ENCODE measurements at regions not wholly inside any gene's neighbourhood (a gene's known extent, or its start where the extent isn't known, plus 50 kb on each side); places are given as distances from the start of the nearest gene placed in this dataset.

DNA sequence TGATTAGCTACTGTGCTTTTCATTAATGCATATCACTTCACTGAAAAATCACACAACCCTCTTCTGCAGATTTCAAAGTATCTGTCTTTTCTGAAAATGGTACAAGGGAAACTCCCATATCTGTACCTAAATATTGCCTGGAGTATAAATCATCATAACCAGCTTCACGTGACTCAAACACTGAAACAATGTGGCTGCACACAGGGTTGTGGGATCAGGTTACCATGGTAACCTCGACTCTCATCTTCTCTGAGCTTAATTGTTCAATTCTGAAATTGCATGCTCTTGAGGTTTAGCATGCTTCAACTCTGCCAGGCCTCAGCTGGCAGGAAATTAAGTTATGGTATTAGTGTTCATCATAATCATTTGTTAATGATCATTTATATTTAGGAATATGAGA, 77.5 kb upstream of the CPSF6 start:
- ChIA-PET CTCF (no interaction called here), POLR2A (no interaction called here)
- ATAC-seq (no peak), DNase-seq (ENCODE audit: low spot score) (no peak)
- no peaks in the 10 kb centered on the region for H3K36me3 Mint-ChIP-seq
- TF ChIP-seq FOXK1 (CRISPR knock-in tag; IDR thresholded peaks at IDR 0.05) (no peak), NFATC4 (CRISPR knock-in tag; IDR thresholded peaks at IDR 0.05) (no peak), GTF2I (CRISPR knock-in tag; conservative IDR thresholded peaks at IDR 0.05) (no peak), RELA (CRISPR knock-in tag; IDR thresholded peaks at IDR 0.05; ENCODE audit: borderline replicate concordance) (no peak), CREM (CRISPR knock-in tag; IDR thresholded peaks at IDR 0.05) (no peak), ZBTB21 (CRISPR knock-in tag; IDR thresholded peaks at IDR 0.05; ENCODE audit: borderline replicate concordance) (no peak), NR3C1 (CRISPR knock-in tag; conservative IDR thresholded peaks at IDR 0.05; ENCODE audit: low read depth) (no peak), CBFB (CRISPR knock-in tag; IDR thresholded peaks at IDR 0.05; ENCODE audit: low read depth) (no peak), NR2C2 (CRISPR knock-in tag; IDR thresholded peaks at IDR 0.05) (no peak), KAT7 (CRISPR knock-in tag; IDR thresholded peaks at IDR 0.05; ENCODE audit: borderline replicate concordance) (no peak)
- TF ChIP-seq, protein P1, sequence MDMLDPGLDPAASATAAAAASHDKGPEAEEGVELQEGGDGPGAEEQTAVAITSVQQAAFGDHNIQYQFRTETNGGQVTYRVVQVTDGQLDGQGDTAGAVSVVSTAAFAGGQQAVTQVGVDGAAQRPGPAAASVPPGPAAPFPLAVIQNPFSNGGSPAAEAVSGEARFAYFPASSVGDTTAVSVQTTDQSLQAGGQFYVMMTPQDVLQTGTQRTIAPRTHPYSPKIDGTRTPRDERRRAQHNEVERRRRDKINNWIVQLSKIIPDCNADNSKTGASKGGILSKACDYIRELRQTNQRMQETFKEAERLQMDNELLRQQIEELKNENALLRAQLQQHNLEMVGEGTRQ (CRISPR knock-in tag; IDR thresholded peaks at IDR 0.05) = no peak
- TF ChIP-seq, protein P2, sequence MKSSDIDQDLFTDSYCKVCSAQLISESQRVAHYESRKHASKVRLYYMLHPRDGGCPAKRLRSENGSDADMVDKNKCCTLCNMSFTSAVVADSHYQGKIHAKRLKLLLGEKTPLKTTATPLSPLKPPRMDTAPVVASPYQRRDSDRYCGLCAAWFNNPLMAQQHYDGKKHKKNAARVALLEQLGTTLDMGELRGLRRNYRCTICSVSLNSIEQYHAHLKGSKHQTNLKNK (CRISPR knock-in tag; IDR thresholded peaks at IDR 0.05) = no peak
- TF ChIP-seq, protein P3, sequence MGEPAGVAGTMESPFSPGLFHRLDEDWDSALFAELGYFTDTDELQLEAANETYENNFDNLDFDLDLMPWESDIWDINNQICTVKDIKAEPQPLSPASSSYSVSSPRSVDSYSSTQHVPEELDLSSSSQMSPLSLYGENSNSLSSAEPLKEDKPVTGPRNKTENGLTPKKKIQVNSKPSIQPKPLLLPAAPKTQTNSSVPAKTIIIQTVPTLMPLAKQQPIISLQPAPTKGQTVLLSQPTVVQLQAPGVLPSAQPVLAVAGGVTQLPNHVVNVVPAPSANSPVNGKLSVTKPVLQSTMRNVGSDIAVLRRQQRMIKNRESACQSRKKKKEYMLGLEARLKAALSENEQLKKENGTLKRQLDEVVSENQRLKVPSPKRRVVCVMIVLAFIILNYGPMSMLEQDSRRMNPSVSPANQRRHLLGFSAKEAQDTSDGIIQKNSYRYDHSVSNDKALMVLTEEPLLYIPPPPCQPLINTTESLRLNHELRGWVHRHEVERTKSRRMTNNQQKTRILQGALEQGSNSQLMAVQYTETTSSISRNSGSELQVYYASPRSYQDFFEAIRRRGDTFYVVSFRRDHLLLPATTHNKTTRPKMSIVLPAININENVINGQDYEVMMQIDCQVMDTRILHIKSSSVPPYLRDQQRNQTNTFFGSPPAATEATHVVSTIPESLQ (CRISPR knock-in tag; IDR thresholded peaks at IDR 0.05) = no peak
- TF ChIP-seq, protein P4, sequence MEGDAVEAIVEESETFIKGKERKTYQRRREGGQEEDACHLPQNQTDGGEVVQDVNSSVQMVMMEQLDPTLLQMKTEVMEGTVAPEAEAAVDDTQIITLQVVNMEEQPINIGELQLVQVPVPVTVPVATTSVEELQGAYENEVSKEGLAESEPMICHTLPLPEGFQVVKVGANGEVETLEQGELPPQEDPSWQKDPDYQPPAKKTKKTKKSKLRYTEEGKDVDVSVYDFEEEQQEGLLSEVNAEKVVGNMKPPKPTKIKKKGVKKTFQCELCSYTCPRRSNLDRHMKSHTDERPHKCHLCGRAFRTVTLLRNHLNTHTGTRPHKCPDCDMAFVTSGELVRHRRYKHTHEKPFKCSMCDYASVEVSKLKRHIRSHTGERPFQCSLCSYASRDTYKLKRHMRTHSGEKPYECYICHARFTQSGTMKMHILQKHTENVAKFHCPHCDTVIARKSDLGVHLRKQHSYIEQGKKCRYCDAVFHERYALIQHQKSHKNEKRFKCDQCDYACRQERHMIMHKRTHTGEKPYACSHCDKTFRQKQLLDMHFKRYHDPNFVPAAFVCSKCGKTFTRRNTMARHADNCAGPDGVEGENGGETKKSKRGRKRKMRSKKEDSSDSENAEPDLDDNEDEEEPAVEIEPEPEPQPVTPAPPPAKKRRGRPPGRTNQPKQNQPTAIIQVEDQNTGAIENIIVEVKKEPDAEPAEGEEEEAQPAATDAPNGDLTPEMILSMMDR (IDR thresholded peaks at IDR 0.05) = no peak
- no peak overlapping the region for H3K27ac Mint-ChIP-seq
- H3K4me1 Mint-ChIP-seq = peaks cover 11% of the 10 kb centered on the region
- H3K9me3 Mint-ChIP-seq = no peaks in the 10 kb centered on the region
- H3K27me3 Mint-ChIP-seq (ENCODE audit: low read depth) = no peaks in the 10 kb centered on the region
- no peak overlapping the region for H3K4me3 Mint-ChIP-seq

DNA sequence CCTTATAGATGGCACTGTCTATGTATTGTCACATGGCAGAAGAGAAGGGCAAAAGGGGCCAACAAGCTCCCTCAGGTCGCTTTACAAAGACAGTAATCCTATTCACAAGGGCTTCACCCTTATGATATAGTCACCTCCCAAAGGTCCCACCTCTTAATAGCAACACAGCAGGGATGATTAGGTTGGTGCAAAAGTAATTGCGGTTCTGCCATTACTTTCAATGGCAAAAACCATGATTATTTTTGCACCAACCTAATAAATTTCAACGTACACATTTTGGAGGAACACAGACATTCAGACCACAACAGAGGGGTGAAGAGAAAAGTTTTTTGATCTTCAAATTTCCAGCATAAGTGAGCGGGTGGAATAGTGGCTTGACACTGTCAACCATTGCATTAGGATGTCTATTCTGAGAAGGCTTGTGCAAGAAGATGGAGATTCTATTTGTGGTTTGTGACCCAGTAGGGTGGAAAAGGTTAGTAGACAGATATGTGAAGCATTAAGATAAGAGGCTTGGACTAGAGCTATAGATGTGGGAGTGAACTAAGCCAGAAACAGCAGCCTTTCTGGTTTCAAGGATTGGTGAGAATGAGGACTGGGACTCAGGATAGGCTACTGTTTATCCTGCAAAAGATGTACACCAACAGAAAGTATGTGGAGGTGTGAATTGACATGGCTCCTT, 75.5 kb upstream of the CPSF6 start:
- POLR2A ChIA-PET = interaction anchor here (0.6 kb wide), 1 partner anchor 22 kb away, joined by 3 read pairs; no protein-coding TSS in a partner anchor

More for the DNA sequence above, 75.5 kb upstream of the CPSF6 start:
- H3K4me1 Mint-ChIP-seq = peaks cover 27% of the 10 kb centered on the region
- ATAC-seq (no peak), DNase-seq (ENCODE audit: low spot score) (no peak)
- no peak overlapping the region for H3K4me3 Mint-ChIP-seq
- H3K27me3 Mint-ChIP-seq (ENCODE audit: low read depth) = no peaks in the 10 kb centered on the region
- no peaks in the 10 kb centered on the region for H3K9me3 Mint-ChIP-seq
- no peak overlapping the region for H3K27ac Mint-ChIP-seq
- H3K36me3 Mint-ChIP-seq = no peaks in the 10 kb centered on the region
- TF ChIP-seq, protein P5, sequence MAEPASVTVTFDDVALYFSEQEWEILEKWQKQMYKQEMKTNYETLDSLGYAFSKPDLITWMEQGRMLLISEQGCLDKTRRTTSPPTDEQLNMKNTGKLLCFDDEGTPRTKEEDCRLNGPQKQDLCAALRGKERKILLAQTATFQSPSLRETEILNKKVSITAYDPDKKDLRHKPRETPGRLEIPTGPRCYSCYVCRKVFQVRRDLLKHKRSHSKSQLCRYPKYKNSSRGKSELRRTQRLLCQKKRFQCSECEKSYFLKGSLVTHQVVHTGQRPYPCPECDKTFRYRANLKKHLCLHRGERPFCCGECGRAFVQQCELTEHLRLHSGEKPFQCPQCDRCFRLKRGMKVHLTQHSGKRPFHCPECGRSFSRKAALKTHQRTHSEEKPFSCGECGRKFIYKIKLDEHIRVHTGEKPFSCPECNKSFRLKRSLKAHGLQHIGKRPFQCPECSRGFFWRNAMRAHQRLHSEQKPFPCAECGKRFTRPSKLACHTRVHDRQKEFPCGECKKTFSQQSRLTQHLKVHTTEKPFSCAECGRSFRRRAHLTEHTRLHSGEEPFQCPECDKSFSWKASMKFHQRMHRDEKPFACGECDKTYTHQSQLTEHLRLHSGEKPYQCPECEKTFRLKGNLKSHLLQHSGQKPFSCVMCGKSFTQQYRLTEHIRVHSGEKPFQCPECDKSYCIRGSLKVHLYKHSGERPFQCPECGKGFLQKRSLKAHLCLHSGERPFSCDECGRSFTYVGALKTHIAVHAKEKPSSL (CRISPR knock-in tag; conservative IDR thresholded peaks at IDR 0.05) = no peak
- CTCF ChIA-PET = interaction anchor here (0.6 kb wide), 1 partner anchor 9 kb away, joined by 3 read pairs; no protein-coding TSS in a partner anchor
